WERI-Rb-1 (cell line): ENCODE measurements at regions not wholly inside any gene's neighbourhood (a gene's known extent, or its start where the extent isn't known, plus 50 kb on each side); places are given as distances from the start of the nearest gene placed in this dataset.
"Not testable (repeated sequence)": the region's sequence is repeated elsewhere in the genome, so short reads cannot be mapped to it uniquely, and the experiment has no call there.

Source experiments
- DNase-seq: peaks from one replicate; pipeline ENCODE4 v3.0.0-alpha.2; 2020
- H3K27ac ChIP-seq: fragments of 250-450 bp; sonication (Bioruptor Pico); 2 replicates; pipeline ENCODE4 v1.5.1; 2020; ENCODE audit warnings: mild to moderate bottlenecking, moderate library complexity
- H3K27me3 ChIP-seq: fragments of 250-450 bp; sonication (Bioruptor Pico); 2 replicates; pipeline ENCODE4 v1.5.1; 2021; ENCODE audit warnings: mild to moderate bottlenecking, low read depth, moderate library complexity; ENCODE audit not compliant: insufficient read depth, severe bottlenecking
- H3K36me3 ChIP-seq: fragments of 250-450 bp; sonication (Bioruptor Pico); 2 replicates; pipeline ENCODE4 v1.5.1; 2020; ENCODE audit warnings: mild to moderate bottlenecking, moderate library complexity
- H3K4me3 ChIP-seq: 2 replicates; pipeline ENCODE4 v1.5.1; 2011; ENCODE audit warnings: low read depth, mild to moderate bottlenecking, control low read depth, low read length
- H3K9me3 ChIP-seq: fragments of 250-450 bp; sonication (Bioruptor Pico); 2 replicates; pipeline ENCODE4 v1.5.1; 2021; ENCODE audit warnings: mild to moderate bottlenecking, moderate library complexity; ENCODE audit not compliant: severe bottlenecking
- CTCF ChIP-seq: IDR thresholded peaks from 2 replicates; pipeline ENCODE4 v1.5.1; 2011; ENCODE audit warnings: low read depth, mild to moderate bottlenecking, control low read depth, inconsistent platforms, low read length

GRCh38 chr22:12601870-12602779 lies 2925.9 kb upstream of the OR11H1 start:
- Histone ChIP-seq H3K27ac (no peak overlapping the region), H3K27me3 (peaks cover 9% of the 10 kb centered on the region), H3K4me3 (peak overlapping the region; percentile 26), H3K36me3 (no peaks in the 10 kb centered on the region), H3K9me3 (no peaks in the 10 kb centered on the region)
- TF ChIP-seq CTCF, result no peak
- DNase-seq, result peak; percentile 25

GRCh38 chr22:12603399-12603798 lies 2924.6 kb upstream of the OR11H1 start:
- not testable (repeated sequence) for H3K36me3 ChIP-seq, H3K27me3 ChIP-seq, H3K9me3 ChIP-seq, DNase-seq, H3K27ac ChIP-seq, H3K4me3 ChIP-seq

GRCh38 chr22:12603833-12604232 lies 2924.2 kb upstream of the OR11H1 start:
- not testable (repeated sequence) for H3K27me3 ChIP-seq, H3K9me3 ChIP-seq, H3K27ac ChIP-seq, DNase-seq, H3K36me3 ChIP-seq, H3K4me3 ChIP-seq

- H3K27me3 ChIP-seq, H3K4me3 ChIP-seq, H3K27ac ChIP-seq, H3K9me3 ChIP-seq, DNase-seq, H3K36me3 ChIP-seq: not testable (repeated sequence)
These were observed 2919.5 kb upstream of the OR11H1 start for GRCh38 chr22:12608454-12608853.

GRCh38 chr22:12613199-12613598 lies 2914.8 kb upstream of the OR11H1 start:
- Histone ChIP-seq H3K9me3 (no peaks in the 10 kb centered on the region), H3K36me3 (no peaks in the 10 kb centered on the region)

GRCh38 chr22:12613907-12614306 lies 2914.1 kb upstream of the OR11H1 start:
- not testable (repeated sequence) for H3K9me3 ChIP-seq, DNase-seq, H3K27me3 ChIP-seq, H3K4me3 ChIP-seq, H3K27ac ChIP-seq, H3K36me3 ChIP-seq

More at GRCh38 chr22:12613199-12613598, 2914.8 kb upstream of the OR11H1 start:
- Histone ChIP-seq H3K27me3 (no peaks in the 10 kb centered on the region), H3K27ac (no peak overlapping the region), H3K4me3 (no peak overlapping the region)
- no peak for TF ChIP-seq CTCF
- DNase-seq, result no peak

- not testable (repeated sequence) for H3K4me3 ChIP-seq, DNase-seq, H3K36me3 ChIP-seq, H3K27me3 ChIP-seq, H3K27ac ChIP-seq, H3K9me3 ChIP-seq
These were observed 2901.1 kb upstream of the OR11H1 start for GRCh38 chr22:12626894-12627293.

GRCh38 chr22:12629815-12630214 lies 2898.2 kb upstream of the OR11H1 start:
- not testable (repeated sequence) for DNase-seq, H3K27ac ChIP-seq, H3K4me3 ChIP-seq, H3K9me3 ChIP-seq, H3K27me3 ChIP-seq, H3K36me3 ChIP-seq

- H3K4me3 ChIP-seq, H3K36me3 ChIP-seq, H3K27ac ChIP-seq, H3K27me3 ChIP-seq, H3K9me3 ChIP-seq: not testable (repeated sequence)
- DNase-seq, result peak; percentile 31
These were observed 2897.0 kb upstream of the OR11H1 start for GRCh38 chr22:12630965-12631364.

GRCh38 chr22:12637566-12638166 lies 2890.3 kb upstream of the OR11H1 start:
- not testable (repeated sequence) for H3K36me3 ChIP-seq, H3K27ac ChIP-seq, H3K9me3 ChIP-seq, H3K27me3 ChIP-seq, DNase-seq, H3K4me3 ChIP-seq

- H3K9me3 ChIP-seq, H3K27ac ChIP-seq, H3K36me3 ChIP-seq, H3K27me3 ChIP-seq, DNase-seq, H3K4me3 ChIP-seq: not testable (repeated sequence)
These were observed 2889.7 kb upstream of the OR11H1 start for GRCh38 chr22:12638319-12638718.
